HepG2 (cell line): ENCODE measurements at regions not wholly inside any gene's neighbourhood (a gene's known extent, or its start where the extent isn't known, plus 50 kb on each side); places are given as distances from the start of the nearest gene placed in this dataset.

Source experiments
- ATAC-seq: fragments of 200-7000 bp; cut with Tn5 transposase; 3 replicates; pipeline ENCODE4 v1.9.1; 2020; ENCODE audit warnings: mild to moderate bottlenecking, moderate library complexity
- BruUV-seq: library from RNA; stranded (reverse); fragments of 400-500 nt; replicated peaks from 2 replicates; lab custom pipeline; 2021; lab: Mats Ljungman, UMichigan
- CTCF ChIA-PET: fragments of 300-600 bp; formaldehyde crosslinking; extraction: SDS; loops from one replicate; lab custom pipeline; 2021; ENCODE audit warnings: low total read pairs, inconsistent platforms, low intra/inter-chr PET ratio; lab: Yijun Ruan, JAX
- POLR2A ChIA-PET: fragments of 350-600 bp; sonication (Branson Sonifier 250); formaldehyde crosslinking; loops from one replicate; lab custom pipeline; 2020; ENCODE audit warnings: antibody characterized with exemption, inconsistent platforms; lab: Yijun Ruan, JAX
- DNase-seq: peaks from one replicate; pipeline ENCODE4 v3.0.0-alpha.2; 2015; ENCODE audit warnings: low spot score
- FAIRE-seq: peaks from 3 replicates; lab custom pipeline; 2011; peaks lifted over from hg19 to GRCh38; lab: Jason Lieb, UNC
- H2AFZ ChIP-seq: one replicate; pipeline ENCODE4 v1.6.1; 2011; ENCODE audit warnings: low read length, inconsistent platforms
- H3K27ac ChIP-seq: fragments of 300-600 bp; 3 replicates; pipeline ENCODE4 v1.8.0; 2011; ENCODE audit warnings: mixed run types, mild to moderate bottlenecking, mixed read lengths, low read length, inconsistent platforms; ENCODE audit not compliant: insufficient read depth; ENCODE audit errors: extremely low read length
- H3K27me3 ChIP-seq, 2 experiments: fragments of 200-600 bp in 1 of 2; 2 replicates in 1 of 2; 3 replicates in 1 of 2; pipeline versions ENCODE4 v1.6.0 to v1.8.0; 2011; ENCODE audit warnings: low read length in 2 of 2, mild to moderate bottlenecking in 2 of 2, moderate library complexity in 2 of 2, inconsistent platforms in 1 of 2; ENCODE audit not compliant: insufficient read depth in 2 of 2, control insufficient read depth in 1 of 2
- H3K36me3 ChIP-seq, 2 experiments: fragments of 200-600 bp in 1 of 2; replicated peaks in 1 of 2; 2 replicates in 1 of 2; 3 replicates in 1 of 2; pipeline versions ENCODE4 v1.5.1 to v1.8.0; 2011; ENCODE audit warnings: low read length in 2 of 2, inconsistent platforms in 1 of 2; ENCODE audit not compliant: insufficient read depth in 2 of 2, control insufficient read depth in 1 of 2
- H3K4me1 ChIP-seq: 2 replicates; pipeline ENCODE4 v1.5.1; 2012; ENCODE audit warnings: low read length, inconsistent platforms; ENCODE audit not compliant: insufficient read depth
- H3K4me2 ChIP-seq: 2 replicates; pipeline ENCODE4 v1.6.0; 2011; ENCODE audit warnings: low read depth, low read length, inconsistent platforms
- H3K4me3 ChIP-seq, 3 experiments: fragments of 200-600 bp in 1 of 3; sonication (generic), shearing (Covaris generic) in 1 of 3; replicated peaks in 1 of 3; 2 replicates each; pipeline ENCODE4 v1.5.1; 2011 to 2016; ENCODE audit warnings: low read length in 3 of 3, inconsistent platforms in 2 of 3, low read depth in 2 of 3, mild to moderate bottlenecking in 2 of 3, control low read depth in 1 of 3, mixed read lengths in 1 of 3; ENCODE audit not compliant: insufficient read depth in 1 of 3
- H3K79me2 ChIP-seq: one replicate; pipeline ENCODE4 v1.6.1; 2011; ENCODE audit warnings: low read length, inconsistent platforms; ENCODE audit not compliant: insufficient read depth
- H3K9ac ChIP-seq: 2 replicates; pipeline ENCODE4 v1.6.0; 2011; ENCODE audit warnings: mild to moderate bottlenecking, low read depth, low read length, inconsistent platforms; ENCODE audit not compliant: insufficient read depth
- H3K9me3 ChIP-seq: 2 replicates; pipeline ENCODE4 v1.5.1; 2012; ENCODE audit warnings: mild to moderate bottlenecking, low read length
- H4K20me1 ChIP-seq: 2 replicates; pipeline ENCODE4 v1.6.0; 2011; ENCODE audit warnings: inconsistent platforms, mild to moderate bottlenecking, low read length, moderate library complexity; ENCODE audit not compliant: insufficient read depth
- HNF4A ChIP-seq: sonication (generic); formaldehyde crosslinking; IDR thresholded peaks from 2 replicates; pipeline ENCODE4 v1.4.0; 2020; ENCODE audit warnings: missing genetic modification reagents
- KAT2B ChIP-seq: fragments of 150-350 bp; IDR thresholded peaks from 2 replicates; pipeline ENCODE4 v1.6.1; 2014; ENCODE audit warnings: low read depth, low read length, borderline replicate concordance
- MIER3 ChIP-seq: IDR thresholded peaks from 2 replicates; pipeline ENCODE4 v1.6.1; 2016; ENCODE audit warnings: missing compliant biosample characterization, borderline replicate concordance
- PHF20 ChIP-seq: sonication (generic); formaldehyde crosslinking; IDR thresholded peaks from 2 replicates; pipeline ENCODE4 v1.5.0; 2020; ENCODE audit warnings: mild to moderate bottlenecking, missing genetic modification reagents
- ZNF776 ChIP-seq: sonication (generic); formaldehyde crosslinking; IDR thresholded peaks from 2 replicates; pipeline ENCODE4 v1.4.0; 2020; ENCODE audit warnings: mild to moderate bottlenecking, missing genetic modification reagents
- WGBS: methylation state at CpG from one replicate; pipeline ENCODE4 v1.1.6; 2017; ENCODE audit warnings: low lambda C conversion rate; 5-methylcytosine and 5-hydroxymethylcytosine counted together
- in situ Hi-C: cut with HindIII; loops from 2 replicates; pipeline ENCODE4 v1.10.0; 2017; ENCODE audit warnings: low pct_unique_long_range_greater_than_20kb; ENCODE audit not compliant: extremely low pct_ligation_motif_present
- intact Hi-C: fragments of 100-400 bp; cut with micrococcal nuclease; formaldehyde crosslinking; loops from one replicate; pipeline ENCODE4 v1.10.0; 2022; ENCODE audit not compliant: unreplicated experiment
- TF ChIP-seq, protein P1 (sequence below): sonication (generic); formaldehyde crosslinking; IDR thresholded peaks from one replicate; pipeline ENCODE4 v1.5.1; 2020; ENCODE audit warnings: mild to moderate bottlenecking, missing genetic modification reagents; ENCODE audit errors: not compliant biosample characterization
- TF ChIP-seq, protein P2 (sequence below): sonication (generic); formaldehyde crosslinking; conservative IDR thresholded peaks from 2 replicates; pipeline ENCODE4 v1.8.0; 2022; ENCODE audit warnings: mild to moderate bottlenecking, moderate library complexity, missing genetic modification reagents
- TF ChIP-seq, protein P3 (sequence below): sonication (generic); formaldehyde crosslinking; IDR thresholded peaks from 2 replicates; pipeline ENCODE4 v1.5.1; 2020; ENCODE audit warnings: mild to moderate bottlenecking, missing genetic modification reagents, borderline replicate concordance

DNA sequence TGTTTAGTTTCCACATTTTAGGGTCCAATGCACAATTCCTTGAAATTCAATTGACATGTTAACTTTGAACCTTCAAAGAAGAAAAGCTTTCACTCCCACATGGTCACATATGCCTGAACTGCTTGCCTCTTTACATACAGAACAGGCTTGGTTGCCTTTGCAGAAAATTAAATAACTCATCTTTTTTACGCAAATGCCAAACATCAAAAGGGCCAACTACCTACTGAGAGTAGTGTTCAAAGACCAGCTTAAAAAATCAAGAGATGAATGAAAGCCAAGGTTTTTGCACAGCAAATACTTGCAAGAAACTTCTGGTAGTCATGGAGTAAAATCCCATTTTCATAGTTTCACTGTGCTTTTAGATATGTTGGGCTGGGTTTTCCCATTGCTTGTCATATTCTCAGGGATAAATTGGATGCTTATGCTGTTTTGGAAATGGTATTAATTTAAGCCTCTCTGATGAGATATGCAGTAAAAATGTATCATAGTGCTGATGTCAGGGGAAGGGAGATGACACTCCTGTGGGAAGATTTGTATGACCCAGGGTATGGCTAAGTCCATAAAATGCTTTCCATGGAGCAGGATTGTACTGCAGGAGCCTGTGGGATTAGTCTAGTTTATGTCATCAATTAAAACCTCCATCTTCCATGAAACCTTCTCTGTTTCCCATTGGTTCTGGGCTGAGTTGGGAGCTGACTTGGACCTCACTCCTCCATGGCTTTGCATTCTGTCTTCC lies 60.6 kb upstream of the DARS1 start:
- Histone ChIP-seq H3K36me3 (no peaks in the 10 kb centered on the region), H3K9ac (no peak overlapping the region), H3K4me3 (no peak overlapping the region), H3K27ac (no peak overlapping the region), H3K79me2 (no peaks in the 10 kb centered on the region), H4K20me1 (no peaks in the 10 kb centered on the region), H3K4me2 (no peak overlapping the region), H3K9me3 (no peaks in the 10 kb centered on the region), H3K4me1 (no peaks in the 10 kb centered on the region), H3K27me3 (no peaks in the 10 kb centered on the region; a peak in 1 of 5 replicates), H2AFZ (no peak overlapping the region)
- in situ Hi-C loops (no loop called here), intact Hi-C loops (no loop called here)
- no peak for DNase-seq
- WGBS, result 5% methylated on average over 1 of the region's 1 CpG
- ChIA-PET POLR2A (no interaction called here), CTCF (no interaction called here)
- ATAC-seq, result no peak
- no TSS peak for BruUV-seq
- FAIRE-seq, result no peak
- TF ChIP-seq, protein P1, sequence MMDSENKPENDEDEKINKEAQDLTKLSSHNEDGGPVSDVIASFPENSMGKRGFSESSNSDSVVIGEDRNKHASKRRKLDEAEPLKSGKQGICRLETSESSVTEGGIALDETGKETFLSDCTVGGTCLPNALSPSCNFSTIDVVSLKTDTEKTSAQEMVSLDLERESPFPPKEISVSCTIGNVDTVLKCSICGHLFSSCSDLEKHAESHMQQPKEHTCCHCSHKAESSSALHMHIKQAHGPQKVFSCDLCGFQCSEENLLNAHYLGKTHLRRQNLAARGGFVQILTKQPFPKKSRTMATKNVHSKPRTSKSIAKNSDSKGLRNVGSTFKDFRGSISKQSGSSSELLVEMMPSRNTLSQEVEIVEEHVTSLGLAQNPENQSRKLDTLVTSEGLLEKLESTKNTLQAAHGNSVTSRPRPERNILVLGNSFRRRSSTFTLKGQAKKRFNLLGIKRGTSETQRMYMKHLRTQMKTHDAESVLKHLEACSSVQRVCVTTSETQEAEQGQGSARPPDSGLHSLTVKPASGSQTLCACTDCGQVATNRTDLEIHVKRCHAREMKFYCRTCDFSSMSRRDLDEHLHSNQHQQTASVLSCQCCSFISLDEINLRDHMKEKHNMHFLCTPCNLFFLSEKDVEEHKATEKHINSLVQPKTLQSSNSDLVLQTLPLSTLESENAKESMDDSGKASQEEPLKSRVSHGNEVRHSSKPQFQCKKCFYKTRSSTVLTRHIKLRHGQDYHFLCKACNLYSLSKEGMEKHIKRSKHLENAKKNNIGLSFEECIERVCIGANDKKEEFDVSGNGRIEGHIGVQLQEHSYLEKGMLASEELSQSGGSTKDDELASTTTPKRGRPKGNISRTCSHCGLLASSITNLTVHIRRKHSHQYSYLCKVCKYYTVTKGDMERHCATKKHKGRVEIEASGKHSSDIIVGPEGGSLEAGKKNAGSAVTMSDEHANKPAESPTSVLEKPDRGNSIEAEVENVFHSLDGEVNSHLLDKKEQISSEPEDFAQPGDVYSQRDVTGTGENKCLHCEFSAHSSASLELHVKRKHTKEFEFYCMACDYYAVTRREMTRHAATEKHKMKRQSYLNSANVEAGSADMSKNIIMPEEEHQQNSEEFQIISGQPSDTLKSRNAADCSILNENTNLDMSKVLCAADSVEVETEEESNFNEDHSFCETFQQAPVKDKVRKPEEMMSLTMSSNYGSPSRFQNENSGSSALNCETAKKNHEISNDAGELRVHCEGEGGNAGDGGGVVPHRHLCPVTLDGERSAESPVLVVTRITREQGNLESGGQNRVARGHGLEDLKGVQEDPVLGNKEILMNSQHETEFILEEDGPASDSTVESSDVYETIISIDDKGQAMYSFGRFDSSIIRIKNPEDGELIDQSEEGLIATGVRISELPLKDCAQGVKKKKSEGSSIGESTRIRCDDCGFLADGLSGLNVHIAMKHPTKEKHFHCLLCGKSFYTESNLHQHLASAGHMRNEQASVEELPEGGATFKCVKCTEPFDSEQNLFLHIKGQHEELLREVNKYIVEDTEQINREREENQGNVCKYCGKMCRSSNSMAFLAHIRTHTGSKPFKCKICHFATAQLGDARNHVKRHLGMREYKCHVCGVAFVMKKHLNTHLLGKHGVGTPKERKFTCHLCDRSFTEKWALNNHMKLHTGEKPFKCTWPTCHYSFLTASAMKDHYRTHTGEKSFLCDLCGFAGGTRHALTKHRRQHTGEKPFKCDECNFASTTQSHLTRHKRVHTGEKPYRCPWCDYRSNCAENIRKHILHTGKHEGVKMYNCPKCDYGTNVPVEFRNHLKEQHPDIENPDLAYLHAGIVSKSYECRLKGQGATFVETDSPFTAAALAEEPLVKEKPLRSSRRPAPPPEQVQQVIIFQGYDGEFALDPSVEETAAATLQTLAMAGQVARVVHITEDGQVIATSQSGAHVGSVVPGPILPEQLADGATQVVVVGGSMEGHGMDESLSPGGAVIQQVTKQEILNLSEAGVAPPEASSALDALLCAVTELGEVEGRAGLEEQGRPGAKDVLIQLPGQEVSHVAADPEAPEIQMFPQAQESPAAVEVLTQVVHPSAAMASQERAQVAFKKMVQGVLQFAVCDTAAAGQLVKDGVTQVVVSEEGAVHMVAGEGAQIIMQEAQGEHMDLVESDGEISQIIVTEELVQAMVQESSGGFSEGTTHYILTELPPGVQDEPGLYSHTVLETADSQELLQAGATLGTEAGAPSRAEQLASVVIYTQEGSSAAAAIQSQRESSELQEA (CRISPR knock-in tag), result no peak
- TF ChIP-seq ZNF776 (no peak), PHF20 (no peak), MIER3 (no peak), KAT2B (no peak), HNF4A (CRISPR knock-in tag) (no peak)
- TF ChIP-seq, protein P2, sequence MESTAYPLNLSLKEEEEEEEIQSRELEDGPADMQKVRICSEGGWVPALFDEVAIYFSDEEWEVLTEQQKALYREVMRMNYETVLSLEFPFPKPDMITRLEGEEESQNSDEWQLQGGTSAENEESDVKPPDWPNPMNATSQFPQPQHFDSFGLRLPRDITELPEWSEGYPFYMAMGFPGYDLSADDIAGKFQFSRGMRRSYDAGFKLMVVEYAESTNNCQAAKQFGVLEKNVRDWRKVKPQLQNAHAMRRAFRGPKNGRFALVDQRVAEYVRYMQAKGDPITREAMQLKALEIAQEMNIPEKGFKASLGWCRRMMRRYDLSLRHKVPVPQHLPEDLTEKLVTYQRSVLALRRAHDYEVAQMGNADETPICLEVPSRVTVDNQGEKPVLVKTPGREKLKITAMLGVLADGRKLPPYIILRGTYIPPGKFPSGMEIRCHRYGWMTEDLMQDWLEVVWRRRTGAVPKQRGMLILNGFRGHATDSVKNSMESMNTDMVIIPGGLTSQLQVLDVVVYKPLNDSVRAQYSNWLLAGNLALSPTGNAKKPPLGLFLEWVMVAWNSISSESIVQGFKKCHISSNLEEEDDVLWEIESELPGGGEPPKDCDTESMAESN, result no peak
- TF ChIP-seq, protein P3, sequence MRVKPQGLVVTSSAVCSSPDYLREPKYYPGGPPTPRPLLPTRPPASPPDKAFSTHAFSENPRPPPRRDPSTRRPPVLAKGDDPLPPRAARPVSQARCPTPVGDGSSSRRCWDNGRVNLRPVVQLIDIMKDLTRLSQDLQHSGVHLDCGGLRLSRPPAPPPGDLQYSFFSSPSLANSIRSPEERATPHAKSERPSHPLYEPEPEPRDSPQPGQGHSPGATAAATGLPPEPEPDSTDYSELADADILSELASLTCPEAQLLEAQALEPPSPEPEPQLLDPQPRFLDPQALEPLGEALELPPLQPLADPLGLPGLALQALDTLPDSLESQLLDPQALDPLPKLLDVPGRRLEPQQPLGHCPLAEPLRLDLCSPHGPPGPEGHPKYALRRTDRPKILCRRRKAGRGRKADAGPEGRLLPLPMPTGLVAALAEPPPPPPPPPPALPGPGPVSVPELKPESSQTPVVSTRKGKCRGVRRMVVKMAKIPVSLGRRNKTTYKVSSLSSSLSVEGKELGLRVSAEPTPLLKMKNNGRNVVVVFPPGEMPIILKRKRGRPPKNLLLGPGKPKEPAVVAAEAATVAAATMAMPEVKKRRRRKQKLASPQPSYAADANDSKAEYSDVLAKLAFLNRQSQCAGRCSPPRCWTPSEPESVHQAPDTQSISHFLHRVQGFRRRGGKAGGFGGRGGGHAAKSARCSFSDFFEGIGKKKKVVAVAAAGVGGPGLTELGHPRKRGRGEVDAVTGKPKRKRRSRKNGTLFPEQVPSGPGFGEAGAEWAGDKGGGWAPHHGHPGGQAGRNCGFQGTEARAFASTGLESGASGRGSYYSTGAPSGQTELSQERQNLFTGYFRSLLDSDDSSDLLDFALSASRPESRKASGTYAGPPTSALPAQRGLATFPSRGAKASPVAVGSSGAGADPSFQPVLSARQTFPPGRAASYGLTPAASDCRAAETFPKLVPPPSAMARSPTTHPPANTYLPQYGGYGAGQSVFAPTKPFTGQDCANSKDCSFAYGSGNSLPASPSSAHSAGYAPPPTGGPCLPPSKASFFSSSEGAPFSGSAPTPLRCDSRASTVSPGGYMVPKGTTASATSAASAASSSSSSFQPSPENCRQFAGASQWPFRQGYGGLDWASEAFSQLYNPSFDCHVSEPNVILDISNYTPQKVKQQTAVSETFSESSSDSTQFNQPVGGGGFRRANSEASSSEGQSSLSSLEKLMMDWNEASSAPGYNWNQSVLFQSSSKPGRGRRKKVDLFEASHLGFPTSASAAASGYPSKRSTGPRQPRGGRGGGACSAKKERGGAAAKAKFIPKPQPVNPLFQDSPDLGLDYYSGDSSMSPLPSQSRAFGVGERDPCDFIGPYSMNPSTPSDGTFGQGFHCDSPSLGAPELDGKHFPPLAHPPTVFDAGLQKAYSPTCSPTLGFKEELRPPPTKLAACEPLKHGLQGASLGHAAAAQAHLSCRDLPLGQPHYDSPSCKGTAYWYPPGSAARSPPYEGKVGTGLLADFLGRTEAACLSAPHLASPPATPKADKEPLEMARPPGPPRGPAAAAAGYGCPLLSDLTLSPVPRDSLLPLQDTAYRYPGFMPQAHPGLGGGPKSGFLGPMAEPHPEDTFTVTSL, result no peak
